CD14-positive monocyte (primary cell): ENCODE measurements at regions not wholly inside any gene's neighbourhood (a gene's known extent, or its start where the extent isn't known, plus 50 kb on each side); places are given as distances from the start of the nearest gene placed in this dataset.

Experiments
- DNase-seq, 3 donors: peaks; one replicate each; pipeline ENCODE4 v3.0.0-alpha.2; 2011 to 2022
- H2AFZ ChIP-seq: 2 replicates; pipeline ENCODE4 v1.6.0; 2012; ENCODE audit warnings: mild to moderate bottlenecking, low read depth, low read length, inconsistent platforms; ENCODE audit not compliant: insufficient read depth, poor library complexity, severe bottlenecking
- H3K27ac ChIP-seq, 2 donors: 1 replicate in 1 of 2; 2 replicates in 1 of 2; pipeline ENCODE4 v1.5.1; 2012 to 2013; ENCODE audit warnings: low read length in 2 of 2, control low read depth in 1 of 2, inconsistent platforms in 1 of 2, low read depth in 1 of 2, mild to moderate bottlenecking in 1 of 2
- H3K27me3 ChIP-seq, 2 donors: one replicate each; pipeline versions ENCODE4 v1.6.0 to v1.6.1; 2011 to 2013; ENCODE audit warnings: low read length in 2 of 2; ENCODE audit not compliant: control insufficient read depth in 2 of 2, insufficient read depth in 2 of 2
- H3K36me3 ChIP-seq, 2 donors: replicated peaks in 1 of 2; 1 replicate in 1 of 2; 2 replicates in 1 of 2; pipeline versions ENCODE4 v1.5.1 to v1.6.1; 2012 to 2013; ENCODE audit warnings: low read length in 2 of 2, control low read depth in 1 of 2, inconsistent platforms in 1 of 2, mild to moderate bottlenecking in 1 of 2; ENCODE audit not compliant: insufficient read depth in 2 of 2, control insufficient read depth in 1 of 2
- H3K4me1 ChIP-seq, 2 donors: 1 replicate in 1 of 2; 2 replicates in 1 of 2; pipeline versions ENCODE4 v1.5.1 to v1.6.1; 2012 to 2013; ENCODE audit warnings: low read length in 2 of 2, control low read depth in 1 of 2, inconsistent platforms in 1 of 2, mild to moderate bottlenecking in 1 of 2, moderate library complexity in 1 of 2; ENCODE audit not compliant: insufficient read depth in 2 of 2, control insufficient read depth in 1 of 2
- H3K4me2 ChIP-seq: replicated peaks from 2 replicates; pipeline ENCODE3; 2012; ENCODE audit warnings: low read length, moderate library complexity, mild to moderate bottlenecking; ENCODE audit not compliant: poor library complexity, severe bottlenecking; ENCODE audit errors: extremely low read depth
- H3K4me3 ChIP-seq, 3 experiments: fragments of 200-600 bp in 1 of 3; sonication (generic) in 1 of 3; replicated peaks in 1 of 3; 1 replicate in 2 of 3; 2 replicates in 1 of 3; pipeline ENCODE4 v1.5.1; 2011 to 2013; ENCODE audit warnings: low read length in 3 of 3, mild to moderate bottlenecking in 3 of 3, control low read depth in 2 of 3, low read depth in 2 of 3, inconsistent platforms in 1 of 3, moderate library complexity in 1 of 3
- H3K79me2 ChIP-seq: 2 replicates; pipeline ENCODE4 v1.6.0; 2012; ENCODE audit warnings: mild to moderate bottlenecking, control low read depth, inconsistent platforms, low read length, moderate library complexity; ENCODE audit not compliant: insufficient read depth
- H3K9ac ChIP-seq: 2 replicates; pipeline ENCODE4 v1.6.0; 2017; ENCODE audit warnings: low read length, mild to moderate bottlenecking; ENCODE audit not compliant: insufficient read depth, poor library complexity, severe bottlenecking
- H3K9me3 ChIP-seq, 2 donors: replicated peaks in 1 of 2; 1 replicate in 1 of 2; 2 replicates in 1 of 2; pipeline versions ENCODE4 v1.5.1 to v1.6.1; 2012 to 2013; ENCODE audit warnings: low read length in 2 of 2, control low read depth in 1 of 2; ENCODE audit not compliant: control insufficient read depth in 1 of 2, insufficient read depth in 1 of 2
- H4K20me1 ChIP-seq: 2 replicates; pipeline ENCODE4 v1.6.0; 2012; ENCODE audit warnings: mild to moderate bottlenecking, low read length, control low read depth, moderate library complexity; ENCODE audit not compliant: insufficient read depth
- H3K27ac Mint-ChIP-seq, 7 donors: one replicate each; pipeline ENCODE4 v1.8.0; 2020; ENCODE audit warnings: mild to moderate bottlenecking in 7 of 7, mixed read lengths in 7 of 7, moderate library complexity in 6 of 7, inconsistent platforms in 2 of 7
- H3K27me3 Mint-ChIP-seq, 3 donors: one replicate each; pipeline ENCODE4 v1.8.0; 2021 to 2022; ENCODE audit warnings: low read depth in 3 of 3, mild to moderate bottlenecking in 3 of 3, mixed read lengths in 3 of 3, moderate library complexity in 3 of 3, inconsistent platforms in 1 of 3
- H3K36me3 Mint-ChIP-seq, 2 donors: one replicate each; pipeline ENCODE4 v1.8.0; 2020; ENCODE audit warnings: mixed read lengths in 2 of 2, inconsistent platforms in 1 of 2, mild to moderate bottlenecking in 1 of 2
- H3K4me1 Mint-ChIP-seq: one replicate; pipeline ENCODE4 v1.8.0; 2020; ENCODE audit warnings: mild to moderate bottlenecking, mixed read lengths
- H3K4me3 Mint-ChIP-seq, 2 donors: one replicate each; pipeline ENCODE4 v1.8.0; 2020; ENCODE audit warnings: mild to moderate bottlenecking in 2 of 2, mixed read lengths in 2 of 2, moderate library complexity in 1 of 2
- H3K9me3 Mint-ChIP-seq, 7 donors: one replicate each; pipeline ENCODE4 v1.8.0; 2020 to 2022; ENCODE audit warnings: mixed read lengths in 7 of 7, mild to moderate bottlenecking in 6 of 7, moderate library complexity in 6 of 7, inconsistent platforms in 2 of 7
- WGBS: methylation state at CpG from one replicate; pipeline ENCODE4 v1.1.5; 2013; ENCODE audit warnings: missing lambda C conversion rate; ENCODE audit not compliant: insufficient coverage; 5-methylcytosine and 5-hydroxymethylcytosine counted together
- intact Hi-C, 2 donors: fragments of 100-400 bp; cut with micrococcal nuclease; formaldehyde crosslinking; loops; one replicate each; pipeline versions ENCODE4 v1.15.0 to v1.15.1; 2023
- TF ChIP-seq, protein P1 (sequence below): fragments of 200-600 bp; IDR thresholded peaks from one replicate; pipeline ENCODE4 v1.8.0; 2022; ENCODE audit warnings: antibody characterized with exemption, mild to moderate bottlenecking

DNA sequence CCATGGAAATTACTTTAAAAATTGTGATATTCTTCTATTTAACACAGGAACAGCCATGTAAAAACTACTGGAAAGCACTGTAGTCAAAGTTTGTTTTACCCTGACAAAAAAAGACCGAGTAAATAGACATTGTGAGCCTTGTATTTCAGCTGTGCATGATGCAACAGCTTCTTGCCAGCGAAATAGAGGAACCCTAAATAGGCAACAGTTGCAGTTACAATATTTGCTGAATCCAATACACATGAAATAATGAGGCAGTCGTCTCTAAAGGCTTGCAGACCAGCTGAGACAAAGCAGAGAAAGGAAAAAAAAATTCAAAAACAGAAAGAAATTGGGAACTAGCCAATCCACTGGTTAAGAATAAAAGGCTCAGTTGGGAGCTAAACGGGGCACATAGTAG lies 1001.1 kb downstream of the OLFM4 start:
- no peak overlapping the region for H3K4me3 ChIP-seq
- H3K79me2 ChIP-seq, result no peaks in the 10 kb centered on the region
- H3K27me3 ChIP-seq, result no peaks in the 10 kb centered on the region
- WGBS, result 47% methylated on average over 2 of the region's 4 CpGs
- no peak overlapping the region for H3K9ac ChIP-seq
- Mint-ChIP-seq H3K36me3 (no peaks in the 10 kb centered on the region), H3K4me3 (no peak overlapping the region), H3K27ac (peak overlapping the region in 3 of 7 donors; percentile 19 to 77 (median 68)), H3K27me3 (no peaks in the 10 kb centered on the region), H3K4me1 (no peaks in the 10 kb centered on the region), H3K9me3 (peaks cover under 1 to 20% (median 3%) of the 10 kb centered on the region in 7 donors)
- no peaks in the 10 kb centered on the region for H3K36me3 ChIP-seq
- intact Hi-C loops, result no loop called here
- TF ChIP-seq, protein P1, sequence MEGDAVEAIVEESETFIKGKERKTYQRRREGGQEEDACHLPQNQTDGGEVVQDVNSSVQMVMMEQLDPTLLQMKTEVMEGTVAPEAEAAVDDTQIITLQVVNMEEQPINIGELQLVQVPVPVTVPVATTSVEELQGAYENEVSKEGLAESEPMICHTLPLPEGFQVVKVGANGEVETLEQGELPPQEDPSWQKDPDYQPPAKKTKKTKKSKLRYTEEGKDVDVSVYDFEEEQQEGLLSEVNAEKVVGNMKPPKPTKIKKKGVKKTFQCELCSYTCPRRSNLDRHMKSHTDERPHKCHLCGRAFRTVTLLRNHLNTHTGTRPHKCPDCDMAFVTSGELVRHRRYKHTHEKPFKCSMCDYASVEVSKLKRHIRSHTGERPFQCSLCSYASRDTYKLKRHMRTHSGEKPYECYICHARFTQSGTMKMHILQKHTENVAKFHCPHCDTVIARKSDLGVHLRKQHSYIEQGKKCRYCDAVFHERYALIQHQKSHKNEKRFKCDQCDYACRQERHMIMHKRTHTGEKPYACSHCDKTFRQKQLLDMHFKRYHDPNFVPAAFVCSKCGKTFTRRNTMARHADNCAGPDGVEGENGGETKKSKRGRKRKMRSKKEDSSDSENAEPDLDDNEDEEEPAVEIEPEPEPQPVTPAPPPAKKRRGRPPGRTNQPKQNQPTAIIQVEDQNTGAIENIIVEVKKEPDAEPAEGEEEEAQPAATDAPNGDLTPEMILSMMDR, result no peak
- H3K4me2 ChIP-seq, result no peak overlapping the region
- H3K4me1 ChIP-seq, result no peaks in the 10 kb centered on the region
- no peak for DNase-seq
- H4K20me1 ChIP-seq, result no peaks in the 10 kb centered on the region
- no peak overlapping the region for H2AFZ ChIP-seq
- H3K27ac ChIP-seq, result no peak overlapping the region
- peaks cover 2 to 14% of the 10 kb centered on the region in 2 donors for H3K9me3 ChIP-seq

DNA sequence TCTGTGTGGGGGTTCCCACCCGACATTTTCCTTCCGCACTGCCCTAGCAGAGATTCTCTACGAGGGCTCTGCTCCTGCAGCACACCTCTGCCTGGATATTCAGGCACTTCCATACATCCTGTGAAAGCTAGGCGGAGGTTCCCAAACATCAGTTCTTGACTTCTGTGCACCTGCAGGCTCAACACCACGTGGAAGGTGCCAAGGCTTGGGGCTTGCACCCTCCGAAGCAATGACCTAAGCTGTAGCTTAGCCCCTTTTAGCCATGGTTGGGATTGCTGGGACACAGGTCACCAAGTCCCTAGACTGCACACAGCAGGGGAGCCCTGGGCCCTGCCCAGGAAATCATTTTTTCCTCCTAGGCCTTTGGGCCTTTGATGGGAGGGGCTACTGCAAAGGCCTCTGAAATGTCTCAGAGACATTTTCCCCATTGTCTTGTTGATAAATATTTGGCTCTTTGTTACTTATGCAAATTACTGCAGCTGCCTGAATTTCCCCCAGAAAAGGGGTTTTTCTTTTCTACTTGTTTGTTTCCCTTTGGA lies 1004.8 kb downstream of the OLFM4 start:
- Mint-ChIP-seq H3K27me3 (no peaks in the 10 kb centered on the region), H3K36me3 (no peaks in the 10 kb centered on the region), H3K4me1 (no peaks in the 10 kb centered on the region), H3K9me3 (peaks cover 0 to 13% (median 2%) of the 10 kb centered on the region in 7 donors), H3K27ac (no peak overlapping the region), H3K4me3 (no peak overlapping the region)
- intact Hi-C loops, result no loop called here
- no peak for DNase-seq
- WGBS, result 86% methylated on average over 6 of the region's 6 CpGs
- H3K4me2 ChIP-seq, result no peak overlapping the region
- no peaks in the 10 kb centered on the region for H3K4me1 ChIP-seq
- H3K79me2 ChIP-seq, result no peaks in the 10 kb centered on the region
- H3K36me3 ChIP-seq, result no peaks in the 10 kb centered on the region
- TF ChIP-seq, protein P1, result no peak
- H4K20me1 ChIP-seq, result no peaks in the 10 kb centered on the region
- no peak overlapping the region for H3K9ac ChIP-seq
- no peak overlapping the region for H3K27ac ChIP-seq
- no peaks in the 10 kb centered on the region for H3K27me3 ChIP-seq
- peaks cover 0 to 10% of the 10 kb centered on the region in 2 donors for H3K9me3 ChIP-seq
- no peak overlapping the region for H2AFZ ChIP-seq
- no peak overlapping the region for H3K4me3 ChIP-seq
